Prostate gland (tissue), 2 donors: ENCODE measurements at regions not wholly inside any gene's neighbourhood (a gene's known extent, or its start where the extent isn't known, plus 50 kb on each side); places are given as distances from the start of the nearest gene placed in this dataset.

Source experiments
- DNase-seq: peaks from one replicate; pipeline ENCODE4 v3.0.0-alpha.2; 2019; ENCODE audit warnings: low spot score
- H3K27ac ChIP-seq, 2 donors: fragments of 200-600 bp; sonication (generic); 2 replicates each; pipeline ENCODE4 v1.5.1; 2017 to 2019
- H3K27me3 ChIP-seq: fragments of 200-600 bp; sonication (generic); replicated peaks from 2 replicates; pipeline ENCODE4 v1.5.1; 2019; ENCODE audit not compliant: insufficient read depth
- H3K36me3 ChIP-seq, 2 donors: fragments of 200-600 bp; sonication (generic); 1 replicate in 1 of 2; 2 replicates in 1 of 2; pipeline versions ENCODE4 v1.5.1 to v1.8.1; 2017 to 2019
- H3K4me1 ChIP-seq: fragments of 200-600 bp; sonication (generic); replicated peaks from 2 replicates; pipeline ENCODE4 v1.5.1; 2019
- H3K4me3 ChIP-seq, 2 donors: fragments of 200-600 bp; sonication (generic); 2 replicates each; pipeline ENCODE4 v1.5.1; 2017 to 2019
- H3K9me3 ChIP-seq: fragments of 200-600 bp; sonication (generic); 2 replicates; pipeline ENCODE4 v1.5.1; 2017
- CTCF ChIP-seq, 4 experiments: fragments of 200-600 bp in 2 of 4; fragments of 450-650 bp in 2 of 4; sonication (generic) in 2 of 4; IDR thresholded peaks; 1 replicate in 3 of 4; 2 replicates in 1 of 4; pipeline ENCODE4 v1.5.1; 2016 to 2019; ENCODE audit warnings: antibody characterized with exemption in 4 of 4, mild to moderate bottlenecking in 2 of 4, moderate library complexity in 2 of 4
- POLR2A ChIP-seq: fragments of 450-650 bp; IDR thresholded peaks from one replicate; pipeline ENCODE4 v1.6.1; 2016; ENCODE audit warnings: antibody characterized with exemption, mild to moderate bottlenecking
- POLR2AphosphoS5 ChIP-seq: sonication (generic); formaldehyde crosslinking; IDR thresholded peaks from one replicate; pipeline ENCODE4 v1.6.1; 2017; ENCODE audit warnings: antibody characterized with exemption
- WGBS: methylation state at CpG from one replicate; pipeline ENCODE4 v1.1.5; 2018; 5-methylcytosine and 5-hydroxymethylcytosine counted together
- intact Hi-C: fragments of 100-400 bp; cut with DNase I; formaldehyde crosslinking; loops from one replicate; pipeline ENCODE4 v1.14.2; 2022

GRCh38 chr22:48566741-48567140 is 1260.9 kb downstream of the BRD1 start:
- no peak for DNase-seq
- H3K4me3 ChIP-seq: no peak overlapping the region
- intact Hi-C loops: no loop called here

GRCh38 chr22:48565901-48566501 is 1261.7 kb downstream of the BRD1 start:
- Histone ChIP-seq H3K27ac (no peak overlapping the region), H3K4me3 (no peak overlapping the region), H3K36me3 (no peaks in the 10 kb centered on the region), H3K27me3 (peaks cover 7% of the 10 kb centered on the region), H3K4me1 (no peaks in the 10 kb centered on the region), H3K9me3 (no peaks in the 10 kb centered on the region)
- no peak for TF ChIP-seq POLR2AphosphoS5
- no peak for TF ChIP-seq POLR2A
- TF ChIP-seq CTCF (IDR thresholded peaks at IDR 0.05): no peak
- intact Hi-C loops: no loop called here
- 90% methylated on average over 3 of the region's 3 CpGs for WGBS
- DNase-seq: no peak

More at GRCh38 chr22:48566741-48567140, 1260.9 kb downstream of the BRD1 start:
- TF ChIP-seq POLR2AphosphoS5 (no peak), POLR2A (no peak), CTCF (IDR thresholded peaks at IDR 0.05) (no peak)
- Histone ChIP-seq H3K9me3 (no peaks in the 10 kb centered on the region), H3K4me1 (no peaks in the 10 kb centered on the region), H3K27me3 (peaks cover 7% of the 10 kb centered on the region), H3K36me3 (no peaks in the 10 kb centered on the region), H3K27ac (no peak overlapping the region)
- 30% methylated on average over 13 of the region's 13 CpGs for WGBS

DNA sequence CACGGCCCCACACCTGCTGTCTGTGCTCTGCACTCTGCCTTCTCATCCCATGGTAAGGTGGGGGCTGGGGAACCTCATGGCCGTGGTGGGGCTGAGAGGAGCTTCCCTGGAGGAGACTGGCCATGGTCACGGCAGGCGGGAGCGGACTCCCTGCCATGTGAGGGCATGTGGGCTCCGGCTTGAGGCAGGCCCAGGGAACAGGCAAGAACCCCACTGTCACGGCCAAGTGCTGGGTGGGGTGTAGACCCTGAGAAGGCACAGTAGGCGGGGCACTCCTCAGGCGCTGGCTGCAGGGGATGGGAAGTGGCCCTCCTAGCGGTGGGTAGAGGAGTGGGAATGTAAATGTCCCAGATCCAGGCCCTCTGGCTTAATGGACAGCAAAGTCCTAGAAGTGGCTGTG is 1262.7 kb downstream of the BRD1 start:
- no peak for DNase-seq
- Histone ChIP-seq H3K9me3 (no peaks in the 10 kb centered on the region), H3K27me3 (peaks cover 7% of the 10 kb centered on the region), H3K36me3 (no peaks in the 10 kb centered on the region), H3K4me1 (no peaks in the 10 kb centered on the region), H3K4me3 (no peak overlapping the region), H3K27ac (no peak overlapping the region)
- intact Hi-C loops: no loop called here
- TF ChIP-seq CTCF (IDR thresholded peaks at IDR 0.05) (no peak), POLR2AphosphoS5 (no peak), POLR2A (no peak)
- 86% methylated on average over 10 of the region's 10 CpGs for WGBS

GRCh38 chr22:48563966-48564330 is 1263.7 kb downstream of the BRD1 start:
- Histone ChIP-seq H3K4me1 (no peaks in the 10 kb centered on the region), H3K27me3 (peaks cover 7% of the 10 kb centered on the region), H3K4me3 (no peak overlapping the region), H3K27ac (no peak overlapping the region), H3K9me3 (no peaks in the 10 kb centered on the region), H3K36me3 (no peaks in the 10 kb centered on the region)
- intact Hi-C loops: no loop called here
- no peak for DNase-seq
- TF ChIP-seq CTCF (IDR thresholded peaks at IDR 0.05) (no peak), POLR2A (no peak), POLR2AphosphoS5 (no peak)
- WGBS: 90% methylated on average over 17 of the region's 17 CpGs
